Dendritic cell treated with granulocyte-macrophage colony-stimulating factor and Interleukin-4, amounts not matched to agents 40 ng/mL and 50 ng/mL, for 4 days (primary cell): ENCODE measurements at regions not wholly inside any gene's neighbourhood (a gene's known extent, or its start where the extent isn't known, plus 50 kb on each side); places are given as distances from the start of the nearest gene placed in this dataset.

Source experiments
- H3K27ac Mint-ChIP-seq: one replicate; pipeline ENCODE4 v1.8.0; 2022; ENCODE audit warnings: mild to moderate bottlenecking, mixed read lengths
- H3K27me3 Mint-ChIP-seq: one replicate; pipeline ENCODE4 v1.8.0; 2022; ENCODE audit warnings: mild to moderate bottlenecking, mixed read lengths
- H3K36me3 Mint-ChIP-seq: one replicate; pipeline ENCODE4 v1.8.0; 2022; ENCODE audit warnings: low read depth, mixed read lengths
- H3K4me1 Mint-ChIP-seq: one replicate; pipeline ENCODE4 v1.8.0; 2022; ENCODE audit warnings: low read depth, mixed read lengths
- H3K4me3 Mint-ChIP-seq: one replicate; pipeline ENCODE4 v1.8.0; 2022; ENCODE audit warnings: mild to moderate bottlenecking, moderate library complexity, mixed read lengths
- H3K9me3 Mint-ChIP-seq: one replicate; pipeline ENCODE4 v1.8.0; 2022; ENCODE audit warnings: mixed read lengths
- intact Hi-C: fragments of 100-400 bp; cut with micrococcal nuclease; formaldehyde crosslinking; loops from one replicate; pipeline ENCODE4 v1.15.0; 2022

- Mint-ChIP-seq H3K4me3 (no peak overlapping the region), H3K4me1 (no peaks in the 10 kb centered on the region), H3K27ac (no peak overlapping the region)
Measured at GRCh38 chr6:90386399-90387382, 90.0 kb upstream of the BACH2 start.

GRCh38 chr6:90385759-90386313 lies 89.2 kb upstream of the BACH2 start:
- intact Hi-C loops = no loop called here
- Mint-ChIP-seq H3K36me3 (no peaks in the 10 kb centered on the region), H3K4me3 (no peak overlapping the region), H3K4me1 (no peaks in the 10 kb centered on the region), H3K27me3 (peaks cover 5% of the 10 kb centered on the region), H3K27ac (no peak overlapping the region), H3K9me3 (no peaks in the 10 kb centered on the region)

More at GRCh38 chr6:90386399-90387382, 90.0 kb upstream of the BACH2 start:
- Mint-ChIP-seq H3K9me3 (no peaks in the 10 kb centered on the region), H3K36me3 (no peaks in the 10 kb centered on the region), H3K27me3 (peaks cover 5% of the 10 kb centered on the region)
- intact Hi-C loops = no loop called here

GRCh38 chr6:90384720-90385119 lies 88.1 kb upstream of the BACH2 start:
- H3K4me1 Mint-ChIP-seq = no peaks in the 10 kb centered on the region

GRCh38 chr6:90383196-90383822 lies 86.7 kb upstream of the BACH2 start:
- no peak overlapping the region for H3K27ac Mint-ChIP-seq
- no peaks in the 10 kb centered on the region for H3K9me3 Mint-ChIP-seq
- no peak overlapping the region for H3K4me3 Mint-ChIP-seq
- no peaks in the 10 kb centered on the region for H3K4me1 Mint-ChIP-seq
- intact Hi-C loops = no loop called here
- H3K27me3 Mint-ChIP-seq = peaks cover 5% of the 10 kb centered on the region
- no peaks in the 10 kb centered on the region for H3K36me3 Mint-ChIP-seq

More at GRCh38 chr6:90384720-90385119, 88.1 kb upstream of the BACH2 start:
- intact Hi-C loops = no loop called here
- peaks cover 5% of the 10 kb centered on the region for H3K27me3 Mint-ChIP-seq
- no peaks in the 10 kb centered on the region for H3K9me3 Mint-ChIP-seq
- no peak overlapping the region for H3K27ac Mint-ChIP-seq
- H3K4me3 Mint-ChIP-seq = no peak overlapping the region
- H3K36me3 Mint-ChIP-seq = no peaks in the 10 kb centered on the region

- no peaks in the 10 kb centered on the region for H3K9me3 Mint-ChIP-seq
- intact Hi-C loops = no loop called here
- H3K27ac Mint-ChIP-seq = no peak overlapping the region
- H3K36me3 Mint-ChIP-seq = no peaks in the 10 kb centered on the region
- no peaks in the 10 kb centered on the region for H3K4me1 Mint-ChIP-seq
- H3K27me3 Mint-ChIP-seq = peaks cover 3% of the 10 kb centered on the region
- H3K4me3 Mint-ChIP-seq = no peak overlapping the region
Measured at GRCh38 chr6:90382760-90383159, 86.1 kb upstream of the BACH2 start.

GRCh38 chr6:90375681-90376439 lies 79.2 kb upstream of the BACH2 start:
- no peaks in the 10 kb centered on the region for H3K36me3 Mint-ChIP-seq
- H3K9me3 Mint-ChIP-seq = no peaks in the 10 kb centered on the region
- peak overlapping the region; percentile 48 for H3K27ac Mint-ChIP-seq
- peaks cover 12% of the 10 kb centered on the region for H3K4me1 Mint-ChIP-seq
- H3K4me3 Mint-ChIP-seq = no peak overlapping the region
- intact Hi-C loops = no loop called here
- no peaks in the 10 kb centered on the region for H3K27me3 Mint-ChIP-seq

- intact Hi-C loops = no loop called here
- Mint-ChIP-seq H3K4me1 (peaks cover 12% of the 10 kb centered on the region), H3K27ac (no peak overlapping the region), H3K4me3 (no peak overlapping the region), H3K27me3 (no peaks in the 10 kb centered on the region), H3K36me3 (no peaks in the 10 kb centered on the region), H3K9me3 (no peaks in the 10 kb centered on the region)
Measured at GRCh38 chr6:90374201-90374600, 77.6 kb upstream of the BACH2 start.

GRCh38 chr6:90372885-90373284 lies 76.2 kb upstream of the BACH2 start:
- Mint-ChIP-seq H3K27me3 (no peaks in the 10 kb centered on the region), H3K4me1 (peaks cover 12% of the 10 kb centered on the region), H3K4me3 (no peak overlapping the region), H3K36me3 (no peaks in the 10 kb centered on the region), H3K9me3 (no peaks in the 10 kb centered on the region), H3K27ac (no peak overlapping the region)
- intact Hi-C loops = no loop called here

GRCh38 chr6:90372450-90372849 lies 75.8 kb upstream of the BACH2 start:
- no peaks in the 10 kb centered on the region for H3K36me3 Mint-ChIP-seq
- no peaks in the 10 kb centered on the region for H3K27me3 Mint-ChIP-seq
- no peak overlapping the region for H3K27ac Mint-ChIP-seq
- peaks cover 12% of the 10 kb centered on the region for H3K4me1 Mint-ChIP-seq
- no peaks in the 10 kb centered on the region for H3K9me3 Mint-ChIP-seq
- intact Hi-C loops = no loop called here
- no peak overlapping the region for H3K4me3 Mint-ChIP-seq

GRCh38 chr6:90370493-90370959 lies 73.9 kb upstream of the BACH2 start:
- H3K27ac Mint-ChIP-seq = no peak overlapping the region
- no peak overlapping the region for H3K4me3 Mint-ChIP-seq
- H3K9me3 Mint-ChIP-seq = no peaks in the 10 kb centered on the region
- intact Hi-C loops = no loop called here
- no peaks in the 10 kb centered on the region for H3K27me3 Mint-ChIP-seq
- H3K36me3 Mint-ChIP-seq = no peaks in the 10 kb centered on the region
- peaks cover 2% of the 10 kb centered on the region for H3K4me1 Mint-ChIP-seq

- intact Hi-C loops = no loop called here
- Mint-ChIP-seq H3K4me1 (no peaks in the 10 kb centered on the region), H3K9me3 (no peaks in the 10 kb centered on the region), H3K27me3 (no peaks in the 10 kb centered on the region), H3K27ac (no peak overlapping the region), H3K4me3 (no peak overlapping the region), H3K36me3 (no peaks in the 10 kb centered on the region)
Measured at GRCh38 chr6:90369651-90370050, 73.0 kb upstream of the BACH2 start.

- H3K27ac Mint-ChIP-seq = no peak overlapping the region
- no peaks in the 10 kb centered on the region for H3K9me3 Mint-ChIP-seq
Measured at GRCh38 chr6:90369024-90369519, 72.4 kb upstream of the BACH2 start.

GRCh38 chr6:90368601-90369000 lies 72.0 kb upstream of the BACH2 start:
- no peak overlapping the region for H3K4me3 Mint-ChIP-seq
- no peaks in the 10 kb centered on the region for H3K36me3 Mint-ChIP-seq
- intact Hi-C loops = no loop called here
- H3K9me3 Mint-ChIP-seq = no peaks in the 10 kb centered on the region
- H3K4me1 Mint-ChIP-seq = no peaks in the 10 kb centered on the region
- no peak overlapping the region for H3K27ac Mint-ChIP-seq
- H3K27me3 Mint-ChIP-seq = no peaks in the 10 kb centered on the region

More at GRCh38 chr6:90369024-90369519, 72.4 kb upstream of the BACH2 start:
- no peaks in the 10 kb centered on the region for H3K4me1 Mint-ChIP-seq
- intact Hi-C loops = no loop called here
- H3K4me3 Mint-ChIP-seq = no peak overlapping the region
- H3K27me3 Mint-ChIP-seq = no peaks in the 10 kb centered on the region
- H3K36me3 Mint-ChIP-seq = no peaks in the 10 kb centered on the region
